GM21737 (cell line): ENCODE measurements at regions not wholly inside any gene's neighbourhood (a gene's known extent, or its start where the extent isn't known, plus 50 kb on each side); places are given as distances from the start of the nearest gene placed in this dataset.

Experiments
- ATAC-seq: cut with Tn5 transposase; IDR thresholded peaks from one replicate; pipeline ENCODE4 v1.9.1; 2021; ENCODE audit warnings: mild to moderate bottlenecking, moderate library complexity; ENCODE audit not compliant: unreplicated experiment

DNA sequence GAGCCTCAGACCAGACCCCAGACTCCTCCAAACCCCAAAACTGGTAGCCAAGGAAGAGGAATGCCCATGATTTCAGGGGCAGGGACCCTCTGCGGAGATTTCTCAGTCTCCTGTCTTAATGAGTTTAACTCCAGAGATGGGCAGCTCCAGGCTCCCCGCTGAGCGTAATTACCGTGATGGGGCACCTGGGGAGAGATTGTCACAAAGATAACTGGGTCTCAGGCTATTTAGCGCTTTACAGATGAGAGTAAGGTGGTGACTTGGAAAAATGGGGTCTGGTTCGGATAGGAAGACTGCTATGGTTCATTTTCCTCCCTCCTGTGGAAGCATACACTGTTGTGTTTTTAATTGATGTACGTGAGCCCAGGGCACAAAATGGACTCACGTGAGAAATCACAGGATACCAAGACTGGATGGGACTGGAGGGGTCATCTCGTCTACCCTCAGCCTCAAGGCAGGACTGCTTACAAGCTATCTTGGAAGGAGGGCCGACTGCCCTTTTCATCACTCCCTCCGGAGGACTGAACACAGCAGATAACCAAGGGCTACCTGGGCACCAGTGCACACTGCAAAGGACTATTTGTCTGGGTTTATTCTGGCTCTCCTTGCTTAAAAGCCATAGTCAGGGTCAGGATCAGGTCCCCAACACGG is 427.8 kb downstream of the ZNF521 start:
- ATAC-seq, result no peak

DNA sequence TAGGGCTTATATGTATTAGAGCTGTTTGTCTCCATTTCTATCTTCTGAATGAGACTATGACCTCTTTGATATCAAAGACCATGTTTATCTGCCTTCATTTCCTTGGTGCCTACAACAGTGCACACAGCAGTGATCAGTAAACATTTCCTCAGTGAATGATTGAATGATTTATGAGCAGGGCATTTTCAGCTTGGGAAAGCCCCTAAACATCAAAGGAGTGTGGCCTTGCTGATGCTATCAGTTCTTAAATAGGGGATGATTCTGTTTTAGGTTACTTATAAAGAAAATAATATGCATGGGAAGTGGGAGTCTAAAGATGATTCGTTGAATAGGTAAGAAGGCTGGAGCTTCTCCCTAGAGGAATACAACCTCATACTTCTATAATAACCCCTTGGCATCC is 425.3 kb downstream of the ZNF521 start:
- ATAC-seq, result no peak

GRCh38 chr18:24928301-24928878 is 423.6 kb downstream of the ZNF521 start:
- ATAC-seq, result no peak

GRCh38 chr18:24930478-24930877 is 421.5 kb downstream of the ZNF521 start:
- ATAC-seq, result no peak

- ATAC-seq, result no peak
These were observed 421.0 kb downstream of the ZNF521 start for GRCh38 chr18:24930971-24931370.

- no peak for ATAC-seq
These were observed 418.6 kb downstream of the ZNF521 start for GRCh38 chr18:24933345-24933744.

DNA sequence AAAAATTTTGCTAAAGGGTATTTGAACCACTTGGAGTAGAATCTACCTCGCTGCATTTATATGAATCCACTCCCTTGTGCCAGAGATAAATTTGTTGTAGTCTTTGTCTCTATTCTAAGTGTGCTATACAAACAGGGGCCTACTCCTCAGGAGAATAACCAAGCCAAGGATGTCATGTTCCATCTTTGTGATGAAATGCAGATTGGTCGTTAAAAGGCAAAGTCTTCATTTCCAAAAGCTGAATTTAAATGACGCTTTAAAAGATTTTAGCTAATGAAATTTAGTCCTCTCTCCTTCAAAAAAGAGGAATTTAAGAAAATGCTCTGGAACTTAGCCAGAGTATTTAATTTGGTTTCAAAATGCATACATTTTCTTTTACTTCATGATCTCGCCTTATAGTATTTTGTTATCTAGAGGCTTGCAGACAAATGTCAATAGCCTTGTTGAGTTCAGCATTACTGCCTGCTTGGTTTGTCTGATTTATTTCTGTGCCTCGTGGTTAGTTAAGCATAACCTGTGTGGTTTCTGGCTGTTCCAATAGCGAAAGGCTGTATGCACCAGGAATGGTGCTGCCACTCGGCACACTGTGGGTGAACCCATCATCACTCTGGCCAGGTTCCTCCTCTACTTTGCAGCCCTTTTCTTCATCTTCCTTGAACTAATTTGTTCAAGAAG is 417.6 kb downstream of the ZNF521 start:
- no peak for ATAC-seq

DNA sequence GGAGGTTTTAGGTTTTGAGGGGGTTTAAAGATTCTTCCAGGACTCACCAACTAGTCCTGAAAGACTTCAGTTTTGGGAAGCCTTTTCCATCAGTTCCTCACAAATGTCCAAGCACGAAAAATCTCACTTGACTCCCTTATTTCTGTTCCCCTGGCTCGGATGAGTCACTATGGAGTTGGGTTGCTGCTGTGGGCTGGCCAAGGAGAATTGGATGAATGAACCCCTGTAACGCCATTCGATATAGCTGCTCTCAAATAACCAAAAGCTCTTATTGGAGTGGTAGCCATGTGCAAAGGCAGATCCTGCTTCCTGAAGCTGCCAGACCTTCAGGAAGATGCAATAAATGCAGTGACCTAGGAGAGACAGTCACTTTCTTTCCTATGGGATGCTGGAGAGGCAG is 417.0 kb downstream of the ZNF521 start:
- ATAC-seq, result no peak

GRCh38 chr18:24935896-24936295 is 416.1 kb downstream of the ZNF521 start:
- ATAC-seq, result no peak

DNA sequence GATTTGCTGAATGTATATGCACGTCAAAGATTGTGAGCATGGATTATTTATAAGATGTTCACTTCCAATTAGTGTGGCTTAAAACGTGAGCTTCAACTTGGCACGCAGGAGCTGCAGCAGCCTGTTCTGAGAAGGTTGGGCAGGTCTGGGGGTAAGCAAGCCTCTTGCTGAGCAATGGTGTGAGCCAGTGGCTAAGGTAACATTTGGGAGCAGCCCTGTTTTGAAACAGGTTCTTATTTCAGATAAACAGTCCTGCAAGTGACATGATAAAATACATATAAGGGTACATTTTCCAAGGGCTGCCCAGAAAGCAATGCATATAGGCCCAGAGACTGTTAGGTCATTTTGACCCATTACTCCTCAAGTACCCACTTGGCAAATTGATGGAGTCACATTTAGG is 415.3 kb downstream of the ZNF521 start:
- no peak for ATAC-seq

GRCh38 chr18:24937639-24938275 is 414.2 kb downstream of the ZNF521 start:
- no peak for ATAC-seq

DNA sequence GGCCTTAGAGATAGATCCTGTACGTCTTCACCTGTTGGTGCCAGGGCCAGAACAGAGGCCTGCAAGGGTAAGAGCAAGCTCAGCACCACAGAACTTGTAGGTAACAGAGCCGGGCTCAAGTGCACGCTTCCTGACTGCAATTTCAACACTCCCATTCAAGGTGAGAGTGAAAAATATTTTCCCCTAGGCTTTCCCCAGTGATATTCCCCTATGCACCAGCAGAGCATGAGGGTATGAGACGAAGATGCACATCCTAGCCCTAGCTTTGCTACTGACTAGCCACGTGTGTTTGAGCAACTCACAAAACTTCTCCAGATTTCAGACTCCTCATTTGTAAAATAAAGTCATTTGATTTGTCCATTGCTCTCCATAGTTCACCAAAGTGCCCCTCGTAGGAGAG is 411.6 kb downstream of the ZNF521 start:
- no peak for ATAC-seq

DNA sequence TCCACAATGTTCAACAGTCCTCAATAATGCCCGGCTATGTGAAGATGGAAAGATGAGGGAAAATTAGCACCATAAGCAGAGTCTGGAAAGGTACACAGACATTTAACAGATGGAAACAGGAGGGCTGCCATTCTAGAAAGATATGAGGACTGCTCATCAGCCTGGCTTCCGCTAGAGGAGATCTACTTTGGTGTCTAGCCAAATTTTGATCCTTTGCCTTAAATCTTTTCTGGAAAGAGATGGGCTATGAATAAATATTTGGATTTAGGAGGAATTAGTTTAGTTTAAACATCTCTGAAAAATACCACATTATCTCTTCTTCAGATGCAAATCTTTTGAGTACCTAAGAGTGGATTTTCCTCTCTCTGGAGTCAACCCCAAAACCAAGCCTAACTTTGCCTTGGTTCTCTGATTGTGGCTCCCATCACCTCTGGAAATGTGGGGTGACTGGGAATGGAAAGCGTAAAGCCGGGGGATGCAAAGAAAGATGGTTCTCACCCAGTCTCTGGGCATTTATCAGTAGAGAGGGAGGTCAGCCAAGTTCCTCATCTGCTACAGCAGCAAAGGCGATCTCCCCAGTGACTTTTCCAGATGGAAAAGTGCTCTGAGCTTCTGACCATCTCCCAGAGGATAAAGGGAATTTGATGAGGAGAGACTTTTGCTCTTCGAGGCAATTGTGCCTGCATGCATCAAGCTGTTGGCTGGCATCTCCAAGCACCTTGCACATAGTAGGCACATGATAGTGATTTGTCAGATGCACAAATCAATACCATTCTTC is 410.6 kb downstream of the ZNF521 start:
- no peak for ATAC-seq

GRCh38 chr18:24942144-24942543 is 409.8 kb downstream of the ZNF521 start:
- no peak for ATAC-seq

GRCh38 chr18:24947521-24948305 is 404.3 kb downstream of the ZNF521 start:
- no peak for ATAC-seq

- ATAC-seq, result no peak
These were observed 402.1 kb downstream of the ZNF521 start for GRCh38 chr18:24949908-24950307.

- ATAC-seq, result no peak
These were observed 397.6 kb downstream of the ZNF521 start for GRCh38 chr18:24954341-24954740.

GRCh38 chr18:24958001-24958400 is 394.0 kb downstream of the ZNF521 start:
- ATAC-seq, result no peak

GRCh38 chr18:24959051-24959476 is 392.9 kb downstream of the ZNF521 start:
- ATAC-seq, result no peak

DNA sequence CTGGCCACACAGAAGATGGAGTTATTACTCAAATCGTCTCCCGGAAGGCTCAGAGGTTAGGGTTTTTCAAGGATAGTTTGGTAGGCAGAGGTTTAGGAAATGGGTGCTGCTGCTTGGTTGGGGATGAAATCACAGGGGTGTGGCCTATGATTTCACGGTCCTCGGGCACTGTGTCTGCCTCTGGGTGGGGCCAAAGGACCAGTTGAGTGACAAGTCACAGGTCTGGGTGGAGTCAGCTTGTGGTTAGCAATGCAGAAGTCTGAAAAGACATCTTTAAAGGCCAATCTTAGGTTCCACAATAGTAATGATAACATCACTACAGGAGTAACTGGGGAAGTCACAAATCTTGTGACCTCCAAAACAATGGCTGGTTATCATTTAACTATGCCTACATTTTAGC is 387.8 kb downstream of the ZNF521 start:
- peak; percentile 75 for ATAC-seq
